Motor neuron (in vitro differentiated cells): ENCODE measurements at regions not wholly inside any gene's neighbourhood (a gene's known extent, or its start where the extent isn't known, plus 50 kb on each side); places are given as distances from the start of the nearest gene placed in this dataset.
"Not testable (repeated sequence)": the region's sequence is repeated elsewhere in the genome, so short reads cannot be mapped to it uniquely, and the experiment has no call there.

Source experiments
- ATAC-seq, 8 experiments: fragments of 200-7000 bp; cut with Tn5 transposase; replicated peaks in 6 of 8; 2 replicates each; pipeline ENCODE4 v1.8.0; 2021; ENCODE audit warnings: mild to moderate bottlenecking in 8 of 8, moderate library complexity in 8 of 8
- H3K27ac ChIP-seq, 2 donors: fragments of 250-450 bp; sonication (Bioruptor Pico); 2 replicates each; pipeline ENCODE4 v1.9.0; 2021; ENCODE audit warnings: antibody characterized with exemption in 2 of 2, mild to moderate bottlenecking in 2 of 2, moderate library complexity in 1 of 2
- H3K4me1 ChIP-seq, 2 donors: fragments of 250-450 bp; sonication (Bioruptor Pico); replicated peaks in 1 of 2; 2 replicates each; pipeline ENCODE4 v1.6.1; 2021; ENCODE audit warnings: antibody characterized with exemption in 2 of 2, mild to moderate bottlenecking in 2 of 2, moderate library complexity in 1 of 2
- H3K4me3 ChIP-seq, 5 donors: fragments of 250-450 bp; sonication (Bioruptor Pico); 2 replicates each; pipeline ENCODE4 v1.9.0; 2021; ENCODE audit warnings: antibody characterized with exemption in 5 of 5, mild to moderate bottlenecking in 5 of 5, moderate library complexity in 4 of 5
- WGBS, 10 experiments: fragments of 450-650 bp; shearing (Covaris generic); methylation state at CpG; one replicate each; pipeline ENCODE4 v1.0.0; 2022; 5-methylcytosine and 5-hydroxymethylcytosine counted together
- in situ Hi-C, 9 experiments: fragments of 400-800 bp; cut with MboI; loops; one replicate each; pipeline ENCODE4 v1.15.0; 2021; ENCODE audit warnings: low sequenced_read_pairs in 9 of 9, low pct_unique_long_range_greater_than_20kb in 2 of 9; ENCODE audit not compliant: unreplicated experiment in 9 of 9

DNA sequence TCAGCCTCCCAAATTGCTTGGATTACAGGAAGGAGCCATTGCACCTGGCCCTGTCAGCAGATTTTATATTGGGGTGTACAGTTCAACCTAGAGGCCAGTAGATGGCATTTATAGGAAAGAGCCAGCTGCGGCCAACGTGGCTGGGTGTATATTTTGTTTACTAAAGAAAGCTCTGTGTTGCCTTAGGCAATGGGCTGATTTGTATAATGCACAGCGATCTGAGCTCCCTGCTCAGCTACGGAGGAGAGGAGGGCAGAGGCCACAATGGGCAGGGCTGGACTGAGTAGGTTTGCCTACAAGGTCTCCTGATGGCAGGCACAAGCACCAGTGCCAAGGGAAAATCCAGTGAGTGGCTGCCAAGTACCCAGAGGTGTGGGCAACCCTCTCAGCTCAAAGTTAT is 282.4 kb downstream of the ARPP21 start:
- in situ Hi-C loops: loop anchor here in 1 of 9 experiments (25.0 kb wide), 1 partner anchor 259 kb away; no protein-coding TSS in a partner anchor
- H3K4me1 ChIP-seq: no peaks in the 10 kb centered on the region
- no peak overlapping the region for H3K27ac ChIP-seq
- H3K4me3 ChIP-seq: no peak overlapping the region
- WGBS, 10 experiments: 60 to 100% (median 100%) methylated on average over 1 to 4 of the region's 4 CpGs; no CpG with 5 or more reads in 5 of the 10 experiments
- ATAC-seq: peak in 3 of 8 experiments; percentile 85 to 96 (median 90)

DNA sequence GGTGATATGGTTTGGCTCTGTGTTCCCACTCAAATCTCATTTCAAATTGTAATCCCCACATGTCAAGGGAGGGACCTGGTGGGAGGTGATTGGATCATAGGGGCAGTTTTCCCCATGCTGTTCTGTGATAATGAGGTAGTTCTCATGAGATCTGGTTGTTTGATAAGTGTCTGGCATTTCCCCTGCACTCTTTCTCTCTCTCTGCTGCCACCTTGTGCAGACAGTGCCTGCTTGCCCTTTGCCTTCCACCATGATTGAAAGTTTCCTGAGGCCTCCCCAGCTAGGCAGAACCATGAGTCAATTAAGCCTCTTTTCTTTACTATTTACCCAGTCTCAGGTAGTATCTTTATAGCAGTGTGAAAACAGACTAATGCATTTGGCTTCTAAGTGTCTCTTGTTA is 284.7 kb downstream of the ARPP21 start:
- not testable (repeated sequence) for H3K4me3 ChIP-seq, H3K4me1 ChIP-seq, H3K27ac ChIP-seq
- in situ Hi-C loops: loop anchor here in 1 of 9 experiments (25.0 kb wide), 1 partner anchor 262 kb away; no protein-coding TSS in a partner anchor
- peak in 4 of 8 experiments; percentile 63 to 87 (median 78) for ATAC-seq

DNA sequence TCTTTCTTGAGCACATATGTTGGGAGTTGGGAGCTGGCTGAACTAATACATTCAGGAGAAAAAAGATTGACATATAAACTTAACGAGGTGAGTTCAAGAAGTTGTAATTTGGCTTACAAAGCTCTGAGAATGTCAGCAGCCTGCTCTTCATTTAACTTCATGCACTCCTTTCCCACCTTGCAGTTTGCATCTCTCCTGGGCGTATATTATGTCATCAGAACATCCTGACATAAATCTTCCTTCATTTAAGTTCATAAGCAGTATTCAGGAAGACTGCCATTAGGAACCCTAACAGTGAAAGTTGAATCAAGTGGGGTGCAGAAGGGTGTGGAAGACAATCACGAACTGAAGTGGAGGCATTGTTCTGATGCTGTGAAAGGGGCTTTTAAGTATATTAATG is 288.1 kb downstream of the ARPP21 start:
- H3K27ac ChIP-seq: no peak overlapping the region
- no peaks in the 10 kb centered on the region for H3K4me1 ChIP-seq
- no peak for ATAC-seq
- in situ Hi-C loops: no loop called here
- no peak overlapping the region for H3K4me3 ChIP-seq
- WGBS, 10 experiments: 0 to 92% (median 72%) methylated on average over 1 to 3 of the region's 3 CpGs

DNA sequence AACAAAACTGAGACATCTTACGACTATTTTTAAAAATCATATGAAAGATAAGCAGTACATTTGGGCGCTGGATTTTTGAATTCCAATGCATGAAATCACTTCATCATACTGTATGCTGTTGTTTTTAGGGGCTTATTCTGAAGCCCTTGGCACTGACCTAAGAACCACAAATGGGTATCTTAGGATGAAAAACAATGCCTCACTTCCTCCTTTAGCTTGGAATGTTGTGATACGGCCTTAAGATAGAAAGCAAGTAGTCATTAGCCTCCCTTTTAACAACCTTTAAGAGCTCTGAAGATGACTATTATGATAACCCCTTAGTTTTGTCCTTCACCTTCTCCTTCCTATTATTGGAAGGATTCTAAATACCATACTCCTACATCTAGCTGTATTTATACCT is 289.8 kb downstream of the ARPP21 start:
- in situ Hi-C loops: no loop called here
- Histone ChIP-seq H3K4me3 (no peak overlapping the region), H3K27ac (no peak overlapping the region), H3K4me1 (peaks cover 2 to 8% of the 10 kb centered on the region in 2 donors)
- no peak for ATAC-seq
- WGBS, 10 experiments: 54 to 100% (median 80%) methylated on average over 1 to 3 of the region's 3 CpGs; no CpG with 5 or more reads in 1 of the 10 experiments

DNA sequence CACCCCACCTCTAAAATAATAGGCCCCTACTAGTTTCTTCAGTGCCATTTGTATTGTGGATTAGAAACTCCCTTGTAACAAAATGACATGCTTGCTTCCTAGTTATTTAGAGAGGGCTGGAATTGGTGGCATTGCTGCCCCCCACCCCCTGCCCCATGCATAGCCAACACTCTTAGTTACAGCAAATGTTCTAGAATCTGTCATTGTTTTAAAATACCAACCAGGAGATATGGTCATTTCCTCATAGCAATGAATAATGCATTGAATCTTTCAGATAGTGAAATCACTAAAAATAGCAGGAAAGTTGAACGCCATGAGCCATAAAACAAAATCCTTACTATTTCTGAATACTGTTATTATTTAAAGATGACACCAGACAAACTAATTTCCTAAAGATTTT is 292.5 kb downstream of the ARPP21 start:
- Histone ChIP-seq H3K27ac (no peak overlapping the region), H3K4me1 (peaks cover 2 to 8% of the 10 kb centered on the region in 2 donors), H3K4me3 (no peak overlapping the region)
- WGBS, 10 experiments: 20 to 100% (median 84%) methylated on average over 1 of the region's 1 CpG; no CpG with 5 or more reads in 4 of the 10 experiments
- peak in 1 of 8 experiments; percentile 20 for ATAC-seq
- in situ Hi-C loops: no loop called here

DNA sequence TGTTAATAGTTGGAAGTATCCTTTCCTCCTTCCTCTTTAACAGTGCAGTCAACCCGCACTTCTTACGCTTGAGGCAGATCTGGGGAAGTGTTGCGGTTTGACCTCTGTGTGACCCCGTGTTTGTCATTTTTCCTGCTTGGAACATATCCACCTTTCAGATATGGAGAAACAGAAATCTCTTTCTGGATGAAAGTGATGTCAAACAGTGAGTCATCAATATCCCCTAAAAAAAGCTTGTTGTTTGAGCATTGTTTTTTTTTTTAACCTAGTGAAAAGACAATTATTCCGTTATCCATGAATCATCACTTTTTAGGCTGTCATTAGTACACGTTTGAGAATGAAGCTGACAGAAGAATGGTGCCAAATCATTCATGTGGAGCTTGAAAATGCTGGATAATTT is 293.7 kb downstream of the ARPP21 start:
- WGBS, 10 experiments: 0 to 70% (median 53%) methylated on average over 3 to 6 of the region's 6 CpGs; no CpG with 5 or more reads in 1 of the 10 experiments
- Histone ChIP-seq H3K4me1 (peaks cover 2 to 8% of the 10 kb centered on the region in 2 donors), H3K27ac (no peak overlapping the region), H3K4me3 (no peak overlapping the region)
- peak; percentile 70 to 96 (median 88) for ATAC-seq
- in situ Hi-C loops: no loop called here

DNA sequence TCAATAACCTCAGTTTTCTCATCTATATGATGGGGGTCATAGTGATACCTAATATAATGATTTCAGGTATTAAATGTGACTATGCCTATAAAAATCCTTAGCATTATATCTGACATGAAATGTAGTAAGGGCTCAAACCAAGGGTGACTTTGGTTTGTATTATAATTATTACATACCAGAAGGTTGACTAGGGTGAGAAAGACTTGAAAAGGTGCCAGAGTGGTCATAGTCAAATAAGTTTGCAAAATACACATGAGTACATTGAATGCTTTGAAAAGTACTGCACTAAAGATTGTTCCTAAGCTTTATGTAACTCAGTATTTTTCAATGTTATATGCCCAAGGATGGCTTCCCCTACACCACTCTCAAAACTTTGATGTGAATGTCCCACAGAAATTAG is 297.2 kb downstream of the ARPP21 start:
- Histone ChIP-seq H3K4me1 (peaks cover 2 to 8% of the 10 kb centered on the region in 2 donors), H3K27ac (no peak overlapping the region), H3K4me3 (no peak overlapping the region)
- no peak for ATAC-seq
- in situ Hi-C loops: no loop called here

DNA sequence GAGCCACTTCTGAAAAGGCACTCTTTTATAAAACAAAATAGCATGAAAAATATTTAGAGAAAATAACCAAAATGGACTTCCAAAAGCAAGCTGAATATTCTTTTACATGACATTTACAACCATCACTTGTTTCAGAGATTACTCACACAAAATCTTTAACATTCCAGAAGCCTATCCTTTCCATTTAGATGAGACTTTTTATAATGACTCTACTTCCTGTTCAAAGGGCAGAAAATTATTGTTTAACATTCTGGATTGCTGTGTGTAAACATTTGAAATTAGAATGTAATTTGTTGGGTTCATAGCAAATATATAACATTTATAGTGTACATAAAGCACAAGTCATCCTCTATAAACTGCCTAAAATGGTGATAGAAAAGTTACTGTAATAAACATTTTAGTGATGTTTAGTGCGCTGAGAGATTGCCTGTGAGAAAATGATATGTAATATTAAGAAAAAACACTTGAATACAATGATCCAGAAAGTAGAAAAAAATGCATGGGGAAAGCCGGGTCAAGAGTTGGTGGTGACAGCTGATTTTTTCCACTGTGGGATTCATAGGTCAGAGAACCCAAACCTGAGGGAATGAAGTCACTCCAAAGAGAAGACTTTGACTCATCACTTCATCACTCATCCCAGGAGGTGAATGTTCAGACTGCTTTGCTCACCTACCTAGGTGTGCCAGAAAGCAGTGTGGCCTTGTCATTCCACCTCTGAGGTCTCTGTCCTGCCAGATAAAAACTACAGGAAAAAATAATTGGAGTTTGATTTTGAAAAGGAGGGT is 305.8 kb downstream of the ARPP21 start:
- no peak overlapping the region for H3K4me3 ChIP-seq
- H3K27ac ChIP-seq: no peak overlapping the region
- H3K4me1 ChIP-seq: peaks cover 0 to 4% of the 10 kb centered on the region in 2 donors
- in situ Hi-C loops: no loop called here
- 40 to 100% (median 89%) methylated on average over 1 to 2 of the region's 2 CpGs for WGBS, 10 experiments
- no peak for ATAC-seq

DNA sequence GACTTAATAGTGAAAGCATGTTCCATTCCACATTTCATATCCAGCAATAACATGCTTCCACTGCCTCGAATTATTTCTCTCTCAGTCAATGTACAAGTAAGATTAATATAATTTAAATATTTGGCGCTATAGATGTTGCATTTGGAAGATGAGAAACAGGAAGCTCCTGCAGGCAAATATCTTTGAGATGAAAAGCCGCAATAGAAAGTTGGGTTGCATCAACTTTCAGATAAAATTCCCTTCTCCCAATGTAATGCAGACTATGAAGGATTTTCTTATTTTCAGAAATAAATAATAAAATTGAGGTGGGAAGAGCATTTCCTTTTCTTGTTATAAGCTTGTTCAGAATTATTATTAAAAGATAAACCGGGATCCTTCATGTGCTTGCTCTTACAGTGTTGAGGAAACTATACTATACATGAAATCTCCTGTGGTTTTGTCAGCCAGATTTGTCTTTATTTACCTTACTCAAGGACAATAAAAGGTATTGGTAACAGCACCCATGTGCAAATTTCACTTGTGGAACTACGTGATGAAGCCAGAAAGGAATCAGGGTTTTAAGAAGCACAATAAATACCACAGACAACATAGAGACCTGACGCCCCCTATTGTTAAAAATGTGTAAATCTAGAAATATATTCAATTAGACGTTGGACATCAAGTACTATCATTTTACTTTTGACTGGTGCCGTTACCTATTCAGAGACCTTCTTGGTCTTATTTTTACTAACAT is 307.0 kb downstream of the ARPP21 start:
- Histone ChIP-seq H3K27ac (no peak overlapping the region), H3K4me1 (peaks cover 0 to 4% of the 10 kb centered on the region in 2 donors), H3K4me3 (no peak overlapping the region)
- 26 to 70% (median 49%) methylated on average over 2 to 8 of the region's 8 CpGs for WGBS, 10 experiments
- peak in 4 of 8 experiments; percentile 16 to 59 (median 50) for ATAC-seq
- in situ Hi-C loops: no loop called here

DNA sequence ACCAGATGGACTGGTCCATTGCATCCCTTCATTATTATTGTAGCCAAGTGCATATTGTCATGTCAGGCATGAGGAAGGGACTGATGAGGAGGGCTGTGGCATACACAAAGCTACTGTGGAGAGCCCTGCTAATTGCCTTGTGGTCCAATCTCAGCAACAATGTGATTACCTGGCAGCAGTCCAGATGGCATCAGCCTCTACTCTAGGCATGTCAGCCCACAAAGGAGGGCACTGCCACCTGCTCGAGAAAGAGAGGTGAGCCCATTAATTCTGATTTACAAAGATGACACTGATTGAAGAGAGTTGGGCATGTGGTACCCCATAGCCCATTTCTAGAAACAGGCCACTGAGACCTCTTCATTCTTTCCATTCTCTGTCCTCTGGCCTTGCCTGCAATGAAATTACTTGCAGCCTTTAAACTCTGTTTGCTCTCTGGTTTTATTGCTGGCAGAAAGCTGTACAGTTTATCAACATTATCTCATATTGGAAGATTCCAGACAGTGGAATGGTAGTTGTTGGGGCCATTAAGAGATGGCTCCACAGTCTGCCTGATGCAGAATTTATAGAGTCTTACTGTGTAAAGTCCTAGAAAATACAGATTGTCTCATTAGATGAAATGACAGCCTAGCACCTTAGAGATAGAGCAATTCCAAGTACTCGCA is 307.7 kb downstream of the ARPP21 start:
- Histone ChIP-seq H3K4me1 (peaks cover 0 to 4% of the 10 kb centered on the region in 2 donors), H3K4me3 (no peak overlapping the region), H3K27ac (no peak overlapping the region)
- ATAC-seq: peak in 1 of 8 experiments; percentile 52
- in situ Hi-C loops: no loop called here
- WGBS, 10 experiments: 38 to 100% (median 92%) methylated on average over 1 to 2 of the region's 2 CpGs; no CpG with 5 or more reads in 2 of the 10 experiments

DNA sequence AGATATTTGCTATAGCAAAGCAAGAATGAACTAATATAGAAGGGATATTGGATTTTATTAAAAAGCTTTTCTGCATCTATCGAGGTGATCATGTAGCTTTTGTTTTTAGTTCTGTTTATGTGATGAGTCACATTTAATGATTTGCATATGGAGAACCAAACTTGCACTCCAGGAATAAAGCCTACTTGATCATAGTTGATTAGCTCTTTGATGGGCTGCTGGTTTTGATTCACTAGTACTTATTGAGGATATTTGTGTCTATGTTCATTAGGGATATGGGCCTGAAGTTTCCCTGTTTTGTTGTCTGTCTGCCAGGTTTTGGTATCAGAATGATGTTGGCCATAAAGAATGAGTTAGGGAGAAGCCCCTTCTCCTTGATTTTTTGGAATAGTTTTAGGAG is 310.7 kb downstream of the ARPP21 start:
- peak in 2 of 8 experiments; percentile 43 to 64 for ATAC-seq
- 0 to 100% (median 44%) methylated on average over 1 of the region's 1 CpG; no CpG with 5 or more reads in 2 of the 10 experiments for WGBS, 10 experiments
- H3K4me3 ChIP-seq: no peak overlapping the region
- H3K27ac ChIP-seq: no peak overlapping the region
- peaks cover 0 to 4% of the 10 kb centered on the region in 2 donors for H3K4me1 ChIP-seq
- in situ Hi-C loops: loop anchor here in 7 of 9 experiments (25.0 kb wide), 2 partner anchors 587 to 762 kb away; no protein-coding TSS in a partner anchor

DNA sequence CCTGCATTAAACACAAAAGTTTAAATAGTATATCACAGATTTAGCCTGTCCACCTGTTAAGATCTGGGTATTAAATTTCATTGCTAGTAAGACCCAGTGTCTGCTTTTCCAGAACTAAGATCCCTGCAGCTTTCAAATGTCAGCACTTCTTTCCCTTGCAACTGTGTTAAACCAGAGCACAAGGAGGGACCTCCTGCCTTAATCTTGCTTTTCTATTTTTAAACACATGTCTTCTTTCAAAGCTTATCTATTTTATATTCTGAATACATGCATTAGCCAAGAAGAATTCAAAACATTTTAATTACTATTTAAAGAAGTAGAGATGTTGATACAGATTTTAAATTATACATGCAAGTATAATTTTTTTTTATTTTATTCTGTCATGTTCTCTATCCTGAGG is 315.1 kb downstream of the ARPP21 start:
- Histone ChIP-seq H3K4me3 (no peak overlapping the region), H3K27ac (no peak overlapping the region), H3K4me1 (no peaks in the 10 kb centered on the region)
- in situ Hi-C loops: loop anchor here in 7 of 9 experiments (25.0 kb wide), 2 partner anchors 583 to 758 kb away; no protein-coding TSS in a partner anchor
- ATAC-seq: peak in 1 of 8 experiments; percentile 83

DNA sequence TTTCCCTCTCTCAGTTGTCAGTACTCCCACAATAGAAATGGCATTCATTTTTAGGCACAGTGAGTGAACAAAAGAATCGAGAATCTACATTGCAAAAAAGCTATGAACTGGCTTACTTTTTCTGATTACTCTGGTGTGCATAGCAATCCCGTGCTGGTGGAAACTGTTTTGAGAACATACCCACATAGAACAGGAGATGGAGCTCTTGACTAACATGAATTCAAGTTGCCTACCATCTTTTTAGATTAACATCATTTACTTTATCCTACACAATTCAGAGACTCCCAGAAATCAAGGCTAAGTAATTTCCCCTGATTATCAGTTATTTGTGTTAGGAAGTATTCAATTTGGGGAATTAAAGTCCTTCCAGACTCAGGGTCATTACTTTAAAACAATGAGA is 326.6 kb downstream of the ARPP21 start:
- Histone ChIP-seq H3K27ac (no peak overlapping the region), H3K4me1 (no peaks in the 10 kb centered on the region), H3K4me3 (no peak overlapping the region)
- in situ Hi-C loops: loop anchor here in 8 of 9 experiments (10.0 to 25.0 kb wide), 3 partner anchors 571 to 746 kb away; no protein-coding TSS in a partner anchor
- ATAC-seq: peak; percentile 60 to 93 (median 80)
- WGBS, 10 experiments: 0 to 20% (median 0%) methylated on average over 1 to 2 of the region's 2 CpGs; no CpG with 5 or more reads in 1 of the 10 experiments
